PC-9 (cell line): ENCODE measurements at regions not wholly inside any gene's neighbourhood (a gene's known extent, or its start where the extent isn't known, plus 50 kb on each side); places are given as distances from the start of the nearest gene placed in this dataset.

Experiments used
- BruUV-seq: library from RNA; stranded (reverse); fragments of 400-500 nt; replicated peaks from 2 replicates; lab custom pipeline; 2021; lab: Mats Ljungman, UMichigan
- CTCF ChIA-PET: fragments of 300-600 bp; sonication (Branson Sonifier 250); formaldehyde crosslinking; loops from one replicate; lab custom pipeline; 2022; ENCODE audit warnings: antibody characterized with exemption; lab: Charles Lee
- POLR2A ChIA-PET: fragments of 300-600 bp; sonication (Branson Sonifier 250); formaldehyde crosslinking; loops from one replicate; lab custom pipeline; 2022; ENCODE audit warnings: antibody characterized with exemption; ENCODE audit not compliant: unreplicated experiment; lab: Charles Lee
- DNase-seq, 2 experiments: peaks; one replicate each; pipeline versions ENCODE4 v3.0.0 to v3.0.0-alpha.2; 2015 to 2022; ENCODE audit warnings: mixed read lengths in 1 of 2
- H2AFZ ChIP-seq: fragments of 200-600 bp; sonication (generic); 2 replicates; pipeline ENCODE4 v1.8.1; 2017; ENCODE audit warnings: antibody characterized with exemption
- H3F3A ChIP-seq: fragments of 200-600 bp; sonication (generic); 2 replicates; pipeline ENCODE4 v1.8.1; 2017; ENCODE audit warnings: antibody characterized with exemption, mild to moderate bottlenecking, low read depth; ENCODE audit not compliant: insufficient read depth
- H3K27ac ChIP-seq: fragments of 200-600 bp; sonication (generic); 2 replicates; pipeline ENCODE4 v1.6.1; 2016; ENCODE audit warnings: mixed run types
- H3K27me3 ChIP-seq: fragments of 200-600 bp; sonication (generic); 2 replicates; pipeline ENCODE4 v1.6.1; 2016; ENCODE audit warnings: low read depth, mixed run types; ENCODE audit not compliant: insufficient read depth
- H3K36me3 ChIP-seq: fragments of 200-600 bp; sonication (generic); 2 replicates; pipeline ENCODE4 v1.6.1; 2016; ENCODE audit warnings: low read depth, mixed run types
- H3K4me1 ChIP-seq: fragments of 200-600 bp; sonication (generic); replicated peaks from 2 replicates; pipeline ENCODE4 v1.6.1; 2016; ENCODE audit warnings: mixed run types; ENCODE audit not compliant: insufficient read depth
- H3K4me2 ChIP-seq: fragments of 200-600 bp; sonication (generic); 2 replicates; pipeline ENCODE4 v1.6.1; 2017; ENCODE audit warnings: mixed run types
- H3K4me3 ChIP-seq: fragments of 200-600 bp; sonication (generic); 2 replicates; pipeline ENCODE4 v1.6.1; 2016; ENCODE audit warnings: mixed run types
- H3K79me2 ChIP-seq: fragments of 200-600 bp; sonication (generic); 2 replicates; pipeline ENCODE4 v1.6.1; 2017; ENCODE audit warnings: low read depth, mixed run types
- H3K9me2 ChIP-seq: fragments of 200-600 bp; sonication (generic); 2 replicates; pipeline ENCODE4 v1.8.1; 2017; ENCODE audit warnings: mild to moderate bottlenecking; ENCODE audit not compliant: insufficient read depth
- H3K9me3 ChIP-seq: fragments of 200-600 bp; sonication (generic); 2 replicates; pipeline ENCODE4 v1.8.1; 2016; ENCODE audit warnings: low read depth; ENCODE audit not compliant: insufficient read depth
- H4K20me1 ChIP-seq: fragments of 200-600 bp; sonication (generic); 2 replicates; pipeline ENCODE4 v1.8.1; 2017; ENCODE audit not compliant: insufficient read depth
- CTCF ChIP-seq: fragments of 200-600 bp; sonication (generic); conservative IDR thresholded peaks from 2 replicates; pipeline ENCODE4 v1.6.1; 2017; ENCODE audit warnings: mixed run types, antibody characterized with exemption, mild to moderate bottlenecking, moderate library complexity
- EZH2 ChIP-seq: fragments of 200-600 bp; sonication (generic); IDR thresholded peaks from 2 replicates; pipeline ENCODE4 v1.8.0; 2017; ENCODE audit warnings: antibody characterized with exemption, low read depth
- intact Hi-C: fragments of 100-400 bp; cut with micrococcal nuclease; formaldehyde crosslinking; loops from one replicate; pipeline ENCODE4 v1.10.0; 2022; ENCODE audit not compliant: unreplicated experiment

DNA sequence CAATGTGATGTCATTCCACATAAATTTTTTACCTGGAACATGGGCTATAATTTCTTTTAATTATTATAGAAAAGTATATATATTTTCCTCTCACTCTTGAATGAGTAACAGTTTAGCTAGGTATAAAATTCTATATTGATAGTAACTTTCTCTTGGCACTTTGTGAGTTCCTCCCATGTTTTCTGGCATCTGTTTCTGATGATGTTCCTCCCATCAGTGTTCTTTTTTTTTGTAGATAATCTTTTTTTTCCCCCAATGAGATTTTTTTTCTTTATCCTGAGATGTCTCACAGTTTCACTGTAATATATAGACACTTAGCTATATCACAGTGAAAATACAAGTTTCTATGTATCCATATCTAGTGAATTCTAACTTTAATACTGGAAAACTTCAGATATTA is 75.2 kb downstream of the IER5 start:
- Histone ChIP-seq H3K36me3 (no peaks in the 10 kb centered on the region), H3K4me1 (peaks cover 11% of the 10 kb centered on the region; the same call in 1 of the 2 replicates), H3K4me2 (no peak overlapping the region), H3K4me3 (no peak overlapping the region), H3K9me2 (no peaks in the 10 kb centered on the region), H2AFZ (no peak overlapping the region), H4K20me1 (no peaks in the 10 kb centered on the region), H3K27ac (no peak overlapping the region), H3F3A (no peaks in the 10 kb centered on the region), H3K27me3 (no peaks in the 10 kb centered on the region), H3K79me2 (no peaks in the 10 kb centered on the region), H3K9me3 (peaks cover 18% of the 10 kb centered on the region)
- BruUV-seq: no TSS peak
- ChIA-PET CTCF (no interaction called here), POLR2A (interaction anchor here (0.6 kb wide), 1 partner anchor 282 kb away, joined by 6 read pairs; no protein-coding TSS in a partner anchor)
- TF ChIP-seq EZH2: no peak
- TF ChIP-seq CTCF: no peak
- intact Hi-C loops: loop anchor here (5.0 kb wide), 1 partner anchor 661 kb away; the partner anchor contains the start of gene ACBD6
- DNase-seq: no peak

DNA sequence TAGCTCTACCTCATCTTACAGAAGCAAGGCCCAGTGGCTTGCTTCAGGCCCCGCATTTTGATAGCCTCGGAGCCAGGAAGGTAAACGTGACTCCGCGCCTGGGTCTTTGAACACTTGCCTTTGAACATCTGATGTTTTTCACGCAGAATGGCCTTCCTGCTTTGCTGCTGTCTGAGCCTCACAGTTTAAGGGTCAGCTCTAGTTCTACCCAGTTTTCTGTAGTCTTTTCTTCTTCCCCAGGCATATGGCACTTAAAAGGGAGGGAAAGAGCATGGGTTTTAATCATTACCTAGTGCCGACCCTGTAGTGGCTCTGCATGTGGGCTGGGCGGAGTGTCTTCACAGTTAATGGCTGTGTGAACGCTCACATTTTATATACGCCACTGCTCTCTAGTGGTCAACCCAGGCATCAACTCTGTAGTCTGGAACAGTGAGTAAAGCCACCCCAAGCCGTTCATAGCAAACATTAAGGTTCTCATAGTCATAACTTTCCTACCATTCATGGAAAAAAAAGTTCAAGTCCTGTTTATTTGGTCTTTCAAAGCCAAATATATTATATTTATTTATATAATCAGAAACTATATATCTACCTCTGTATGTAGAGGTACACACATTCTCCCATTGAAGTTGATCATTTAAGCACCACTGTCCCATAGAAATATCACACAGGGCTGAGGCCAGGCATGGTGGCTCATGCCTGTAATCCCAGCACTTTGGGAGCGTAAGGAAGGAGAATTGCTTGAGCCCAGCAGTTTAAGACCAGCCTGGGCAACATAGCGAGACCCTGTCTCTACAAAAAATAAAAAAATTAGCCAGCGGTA is 78.1 kb downstream of the IER5 start:
- Histone ChIP-seq H3K4me2 (peak overlapping the region; percentile 26), H2AFZ (no peak overlapping the region), H3K4me3 (no peak overlapping the region), H3K36me3 (no peaks in the 10 kb centered on the region), H3K79me2 (no peaks in the 10 kb centered on the region), H3K9me2 (no peaks in the 10 kb centered on the region), H3K27me3 (no peaks in the 10 kb centered on the region), H3F3A (no peaks in the 10 kb centered on the region), H3K27ac (no peak overlapping the region), H3K4me1 (no peaks in the 10 kb centered on the region), H3K9me3 (peaks cover 18% of the 10 kb centered on the region), H4K20me1 (no peaks in the 10 kb centered on the region)
- intact Hi-C loops: loop anchor here (1.0 to 5.0 kb wide), 4 partner anchors 24 to 650 kb away; partner anchors contain the start of gene XPR1
- CTCF ChIA-PET: interaction anchor here (1.8 kb wide), 1 partner anchor 285 kb away, joined by 15 read pairs; no protein-coding TSS in a partner anchor
- POLR2A ChIA-PET: no interaction called here
- BruUV-seq: no TSS peak
- peak; percentile 88 for TF ChIP-seq CTCF
- no peak for TF ChIP-seq EZH2
- DNase-seq: peak; percentile 58 to 62

DNA sequence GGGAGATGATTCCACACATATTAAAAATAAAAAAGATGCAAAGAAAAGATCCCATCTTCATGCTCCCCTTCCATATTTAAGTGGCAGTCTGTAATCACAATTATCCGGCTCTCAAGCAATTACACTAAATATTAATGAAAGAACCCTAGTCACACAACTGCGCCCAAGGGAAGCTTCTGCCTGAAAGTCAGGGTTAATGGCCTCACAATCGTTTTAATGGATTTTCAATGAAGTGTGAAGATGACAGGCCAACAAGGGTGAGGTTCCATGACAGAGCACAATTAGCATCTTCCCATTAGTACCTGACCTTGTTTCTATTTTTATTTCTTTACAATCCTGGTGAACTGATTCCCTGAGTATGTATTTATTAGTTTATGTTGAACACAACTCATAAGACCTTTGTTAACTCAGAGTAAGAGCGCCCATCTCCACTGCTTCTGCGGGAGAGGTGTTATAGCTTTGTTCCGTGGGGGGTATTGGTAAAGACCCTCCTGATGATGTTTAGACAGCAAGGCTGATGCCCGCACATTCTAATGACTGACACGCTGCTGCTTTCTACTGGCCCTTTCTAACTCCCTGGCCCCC is 80.9 kb downstream of the IER5 start:
- ChIA-PET POLR2A (interaction anchor here (0.6 kb wide), 1 partner anchor 238 kb away, joined by 4 read pairs; no protein-coding TSS in a partner anchor), CTCF (no interaction called here)
- Histone ChIP-seq H3K79me2 (no peaks in the 10 kb centered on the region), H2AFZ (no peak overlapping the region), H3K9me3 (peaks cover 12% of the 10 kb centered on the region; the same call in 1 of the 2 replicates), H3K27me3 (no peaks in the 10 kb centered on the region), H3K27ac (no peak overlapping the region), H3K4me3 (no peak overlapping the region), H3K4me2 (no peak overlapping the region), H3K4me1 (no peaks in the 10 kb centered on the region), H3F3A (no peaks in the 10 kb centered on the region), H3K9me2 (no peaks in the 10 kb centered on the region), H3K36me3 (no peaks in the 10 kb centered on the region), H4K20me1 (no peaks in the 10 kb centered on the region)
- intact Hi-C loops: loop anchor here (5.0 kb wide), 1 partner anchor 537 kb away; the partner anchor contains the start of gene XPR1
- TF ChIP-seq EZH2: no peak
- TF ChIP-seq CTCF: no peak
- BruUV-seq: no TSS peak
- no peak for DNase-seq
